HG03565 (cell line): ENCODE measurements at regions not wholly inside any gene's neighbourhood (a gene's known extent, or its start where the extent isn't known, plus 50 kb on each side); places are given as distances from the start of the nearest gene placed in this dataset.

ENCODE experiments used
- ATAC-seq: cut with Tn5 transposase; IDR thresholded peaks from one replicate; pipeline ENCODE4 v1.9.1; 2021; ENCODE audit warnings: mild to moderate bottlenecking, moderate library complexity; ENCODE audit not compliant: unreplicated experiment

GRCh38 chr22:48085901-48086645 lies 1323.6 kb downstream of the TBC1D22A start:
- no peak for ATAC-seq

GRCh38 chr22:48084729-48085050 lies 1322.2 kb downstream of the TBC1D22A start:
- no peak for ATAC-seq

- no peak for ATAC-seq
Measured at GRCh38 chr22:48084041-48084728, 1321.7 kb downstream of the TBC1D22A start.

- ATAC-seq, result no peak
Measured at GRCh38 chr22:48083502-48083901, 1321.1 kb downstream of the TBC1D22A start.

- no peak for ATAC-seq
Measured at GRCh38 chr22:48082284-48082683, 1319.8 kb downstream of the TBC1D22A start.

- no peak for ATAC-seq
Measured at GRCh38 chr22:48081281-48081680, 1318.8 kb downstream of the TBC1D22A start.

- no peak for ATAC-seq
Measured at GRCh38 chr22:48080316-48081165, 1318.1 kb downstream of the TBC1D22A start.

- ATAC-seq, result no peak
Measured at GRCh38 chr22:48079505-48080290, 1317.2 kb downstream of the TBC1D22A start.

GRCh38 chr22:48078825-48079224 lies 1316.4 kb downstream of the TBC1D22A start:
- no peak for ATAC-seq

- no peak for ATAC-seq
Measured at GRCh38 chr22:48077699-48078098, 1315.2 kb downstream of the TBC1D22A start.

GRCh38 chr22:48076008-48076407 lies 1313.6 kb downstream of the TBC1D22A start:
- ATAC-seq, result no peak

GRCh38 chr22:48075604-48076003 lies 1313.2 kb downstream of the TBC1D22A start:
- no peak for ATAC-seq

GRCh38 chr22:48072777-48073176 lies 1310.3 kb downstream of the TBC1D22A start:
- no peak for ATAC-seq

- no peak for ATAC-seq
Measured at GRCh38 chr22:48071828-48072227, 1309.4 kb downstream of the TBC1D22A start.

GRCh38 chr22:48071305-48071704 lies 1308.9 kb downstream of the TBC1D22A start:
- no peak for ATAC-seq

- no peak for ATAC-seq
Measured at GRCh38 chr22:48070760-48071159, 1308.3 kb downstream of the TBC1D22A start.

GRCh38 chr22:48070083-48070482 lies 1307.6 kb downstream of the TBC1D22A start:
- no peak for ATAC-seq

- ATAC-seq, result no peak
Measured at GRCh38 chr22:48069256-48069655, 1306.8 kb downstream of the TBC1D22A start.

- no peak for ATAC-seq
Measured at GRCh38 chr22:48068323-48068885, 1306.0 kb downstream of the TBC1D22A start.

- ATAC-seq, result no peak
Measured at GRCh38 chr22:48065892-48066291, 1303.4 kb downstream of the TBC1D22A start.

- no peak for ATAC-seq
Measured at GRCh38 chr22:48061726-48062125, 1299.3 kb downstream of the TBC1D22A start.
